ENCODE measurements at regions not wholly inside any gene's neighbourhood (a gene's known extent, or its start where the extent isn't known, plus 50 kb on each side); places are given as distances from the start of the nearest gene placed in this dataset.

- no peaks in the 10 kb centered on the region for H3K79me1 ChIP-seq (ENCODE audit: low read depth in 1 of 2, low read length in 2 of 2)
- peaks cover 2% of the 10 kb centered on the region; the same call in 1 of the 2 replicates for H3K4me1 ChIP-seq (ENCODE audit: control insufficient read depth, insufficient read depth, low read length)
- H2BK5ac ChIP-seq (ENCODE audit: low read depth, low read length, poor library complexity, severe bottlenecking): no peak overlapping the region
- WGBS, 2 experiments (ENCODE audit: extremely low coverage in 2 of 2, insufficient read length in 1 of 2): 0% methylated on average over 4 of the region's 17 CpGs; no CpG with 5 or more reads in 1 of the 2 experiments
- ATAC-seq (ENCODE audit: low read depth): no peak
- no peaks in the 10 kb centered on the region for H4K20me1 ChIP-seq (ENCODE audit: insufficient read depth, low read length)
- no peaks in the 10 kb centered on the region for H3K9me1 ChIP-seq (ENCODE audit: insufficient read depth, low read length)
- H3K4ac ChIP-seq (ENCODE audit: low read depth, low read length): no peak overlapping the region
- H3K27me3 ChIP-seq (ENCODE audit: control insufficient read depth, insufficient read depth, low read length): peaks cover 60% of the 10 kb centered on the region
- no peak overlapping the region for H2BK20ac ChIP-seq (ENCODE audit: low read depth, low read length)
- H2AK9ac ChIP-seq (replicated peaks; ENCODE audit: low read depth, low read length, poor library complexity): no peak overlapping the region
- H4K91ac ChIP-seq (ENCODE audit: insufficient read depth, low read depth, low read length): no peak overlapping the region
- H3K27ac ChIP-seq (ENCODE audit: insufficient read depth, low read length): no peak overlapping the region
- dilution Hi-C loops (cut with HindIII; ENCODE audit: low sequenced_read_pairs, unreplicated experiment) (no loop called here), intact Hi-C loops (cut with micrococcal nuclease) (no loop called here), in situ Hi-C loops (cut with MboI; ENCODE audit: low sequenced_read_pairs) (no loop called here)
- H3K4me2 ChIP-seq (ENCODE audit: low read depth, low read length): peak overlapping the region; percentile 58
- H2AK5ac ChIP-seq (ENCODE audit: low read depth, low read length): no peak overlapping the region
- H3K18ac ChIP-seq (ENCODE audit: low read depth, low read length): no peak overlapping the region
- BruUV-seq (replicated peaks): no TSS peak
- H3K9me3 ChIP-seq (ENCODE audit: control insufficient read depth, insufficient read depth, low read length): 0 out of 2 replicates have a peak, but pooled peaks cover 3% of the 10 kb centered on the region
- TF ChIP-seq CEBPB (IDR thresholded peaks at IDR 0.05; ENCODE audit: low read depth, low read length) (no peak), CHD1 (IDR thresholded peaks at IDR 0.05; ENCODE audit: low read depth, low read length) (no peak), USF2 (IDR thresholded peaks at IDR 0.05; ENCODE audit: low read depth, low read length) (no peak), MAFK (IDR thresholded peaks at IDR 0.05; ENCODE audit: low read depth, low read length) (no peak), RFX5 (IDR thresholded peaks at IDR 0.05; ENCODE audit: low read depth, low read length) (no peak), BHLHE40 (IDR thresholded peaks at IDR 0.05; ENCODE audit: low read depth, low read length) (no peak), RAD21 (IDR thresholded peaks at IDR 0.05; ENCODE audit: low read length) (no peak), ELK1 (IDR thresholded peaks at IDR 0.05; ENCODE audit: borderline replicate concordance, low read depth, low read length) (no peak), POLR2A (IDR thresholded peaks at IDR 0.05; ENCODE audit: low read depth, low read length) (no peak), CTCF (conservative IDR thresholded peaks at IDR 0.05; ENCODE audit: low read depth, low read length) (no peak), NFE2L2 (IDR thresholded peaks at IDR 0.05; ENCODE audit: low read depth, low read length) (no peak), RCOR1 (IDR thresholded peaks at IDR 0.05; ENCODE audit: insufficient replicate concordance, low read length) (no peak), MXI1 (IDR thresholded peaks at IDR 0.05; ENCODE audit: borderline replicate concordance, low read depth, low read length) (no peak), FOS (IDR thresholded peaks at IDR 0.05; ENCODE audit: low read depth, low read length) (no peak), SMC3 (IDR thresholded peaks at IDR 0.05; ENCODE audit: low read depth, low read length) (no peak), MAZ (IDR thresholded peaks at IDR 0.05; ENCODE audit: borderline replicate concordance, low read depth, low read length) (no peak)
- H3K36me3 ChIP-seq (ENCODE audit: control insufficient read depth, insufficient read depth, low read length): no peaks in the 10 kb centered on the region
- POLR2A ChIA-PET (ENCODE audit: unreplicated experiment): no interaction called here
- H3K4me3 ChIP-seq (ENCODE audit: insufficient read depth, low read depth, low read length): 0 out of 2 replicates have a peak overlapping the region, but pooled peaks have one; percentile 11
- H3K23ac ChIP-seq (ENCODE audit: low read depth, low read length): no peak overlapping the region
- H4K8ac ChIP-seq (ENCODE audit: low read depth in 2 of 2, low read length in 2 of 2): no peak overlapping the region
- H2BK15ac ChIP-seq (ENCODE audit: low read depth, low read length): no peak overlapping the region
- DNase-seq: no peak
- no peak overlapping the region for H4K5ac ChIP-seq (ENCODE audit: low read depth, low read length)
- no peak overlapping the region for H3K9ac ChIP-seq (ENCODE audit: low read depth, low read length)
- H2AFZ ChIP-seq (replicated peaks; ENCODE audit: low read length, poor library complexity): no peak overlapping the region
- CTCF ChIA-PET: interaction anchor here (0.7 kb wide), 1 partner anchor 23 kb away, joined by 3 read pairs; no protein-coding TSS in a partner anchor
- H2BK120ac ChIP-seq (ENCODE audit: low read depth, low read length): no peak overlapping the region
- no peak overlapping the region for H3K14ac ChIP-seq (replicated peaks; ENCODE audit: low read depth, low read length)
- H3K56ac ChIP-seq (ENCODE audit: extremely low read depth, insufficient read depth, low read length): no peak overlapping the region
These were observed 217.2 kb downstream of the MEF2C start for GRCh38 chr5:88665750-88666215.

All from IMR-90 (cell line).